GM12864 (cell line): ENCODE measurements at regions not wholly inside any gene's neighbourhood (a gene's known extent, or its start where the extent isn't known, plus 50 kb on each side); places are given as distances from the start of the nearest gene placed in this dataset.

Experiments
- DNase-seq: peaks from one replicate; pipeline ENCODE4 v3.0.0-alpha.2; 2011; ENCODE audit warnings: low read depth
- H3K4me3 ChIP-seq: 2 replicates; pipeline ENCODE4 v1.5.1; 2011; ENCODE audit warnings: mild to moderate bottlenecking, low read depth, low read length, control low read depth
- TF ChIP-seq, protein P1 (sequence below): IDR thresholded peaks from 2 replicates; pipeline ENCODE4 v1.5.1; 2011; ENCODE audit warnings: low read depth, mild to moderate bottlenecking, moderate library complexity, low read length, control low read depth, inconsistent platforms; ENCODE audit errors: missing control alignments

- no peak for DNase-seq
- TF ChIP-seq, protein P1, sequence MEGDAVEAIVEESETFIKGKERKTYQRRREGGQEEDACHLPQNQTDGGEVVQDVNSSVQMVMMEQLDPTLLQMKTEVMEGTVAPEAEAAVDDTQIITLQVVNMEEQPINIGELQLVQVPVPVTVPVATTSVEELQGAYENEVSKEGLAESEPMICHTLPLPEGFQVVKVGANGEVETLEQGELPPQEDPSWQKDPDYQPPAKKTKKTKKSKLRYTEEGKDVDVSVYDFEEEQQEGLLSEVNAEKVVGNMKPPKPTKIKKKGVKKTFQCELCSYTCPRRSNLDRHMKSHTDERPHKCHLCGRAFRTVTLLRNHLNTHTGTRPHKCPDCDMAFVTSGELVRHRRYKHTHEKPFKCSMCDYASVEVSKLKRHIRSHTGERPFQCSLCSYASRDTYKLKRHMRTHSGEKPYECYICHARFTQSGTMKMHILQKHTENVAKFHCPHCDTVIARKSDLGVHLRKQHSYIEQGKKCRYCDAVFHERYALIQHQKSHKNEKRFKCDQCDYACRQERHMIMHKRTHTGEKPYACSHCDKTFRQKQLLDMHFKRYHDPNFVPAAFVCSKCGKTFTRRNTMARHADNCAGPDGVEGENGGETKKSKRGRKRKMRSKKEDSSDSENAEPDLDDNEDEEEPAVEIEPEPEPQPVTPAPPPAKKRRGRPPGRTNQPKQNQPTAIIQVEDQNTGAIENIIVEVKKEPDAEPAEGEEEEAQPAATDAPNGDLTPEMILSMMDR, result no peak
- H3K4me3 ChIP-seq, result no peak overlapping the region
Measured at GRCh38 chr4:65831828-65832227, 161.5 kb upstream of the EPHA5 start.

DNA sequence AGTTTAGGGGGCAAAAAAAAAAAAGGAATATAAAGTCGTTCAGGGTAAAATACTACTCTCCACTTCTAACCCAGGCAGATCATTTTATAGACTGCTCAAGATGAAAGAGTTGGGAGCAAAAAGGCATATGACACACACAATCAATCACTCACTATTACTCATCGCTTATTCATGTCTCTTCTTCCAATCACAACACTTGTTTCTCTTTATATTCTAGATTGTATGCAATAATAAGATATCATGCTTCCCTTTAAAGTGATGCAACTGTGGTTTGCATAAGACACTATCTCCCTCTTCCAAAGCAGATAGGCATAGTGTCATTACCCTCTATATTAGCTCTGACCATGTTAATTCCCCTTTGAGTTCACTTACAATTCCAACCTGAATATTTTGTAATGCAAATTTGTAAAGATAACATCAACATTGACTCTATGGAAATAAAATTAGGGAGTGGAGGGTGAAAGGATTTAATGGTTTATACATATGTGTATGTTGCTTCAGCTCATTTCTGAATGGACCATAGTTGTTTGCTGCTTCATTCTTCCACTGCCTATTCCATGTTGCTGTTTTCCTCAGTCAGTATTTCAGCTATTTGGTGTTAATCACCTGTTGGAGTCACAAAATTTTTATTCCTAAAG lies 154.9 kb upstream of the EPHA5 start:
- H3K4me3 ChIP-seq, result no peak overlapping the region
- TF ChIP-seq, protein P1, result no peak
- DNase-seq, result no peak

DNA sequence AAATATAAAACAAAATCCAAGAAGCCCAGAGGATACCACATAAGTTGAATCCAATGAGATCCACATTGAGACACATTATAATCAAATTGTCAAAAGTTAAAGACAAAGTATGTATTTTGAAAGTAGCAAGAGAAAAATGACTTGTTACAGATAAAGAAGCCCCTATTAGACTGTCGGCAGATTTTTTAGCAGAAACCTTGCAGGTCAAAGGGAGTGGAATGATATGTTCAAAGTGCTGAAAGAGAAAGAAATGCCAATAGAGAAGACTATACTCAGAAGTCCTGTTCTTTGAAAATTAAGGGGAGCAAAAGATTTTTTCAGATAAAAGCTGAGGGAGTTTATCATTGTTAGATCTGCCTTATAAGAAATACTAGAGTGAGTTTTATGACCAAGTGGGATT lies 148.9 kb upstream of the EPHA5 start:
- DNase-seq, result no peak
- no peak overlapping the region for H3K4me3 ChIP-seq
- TF ChIP-seq, protein P1, result no peak

- H3K4me3 ChIP-seq, result no peak overlapping the region
- TF ChIP-seq, protein P1, result no peak
- no peak for DNase-seq
Measured at GRCh38 chr4:65805936-65806335, 135.6 kb upstream of the EPHA5 start.

DNA sequence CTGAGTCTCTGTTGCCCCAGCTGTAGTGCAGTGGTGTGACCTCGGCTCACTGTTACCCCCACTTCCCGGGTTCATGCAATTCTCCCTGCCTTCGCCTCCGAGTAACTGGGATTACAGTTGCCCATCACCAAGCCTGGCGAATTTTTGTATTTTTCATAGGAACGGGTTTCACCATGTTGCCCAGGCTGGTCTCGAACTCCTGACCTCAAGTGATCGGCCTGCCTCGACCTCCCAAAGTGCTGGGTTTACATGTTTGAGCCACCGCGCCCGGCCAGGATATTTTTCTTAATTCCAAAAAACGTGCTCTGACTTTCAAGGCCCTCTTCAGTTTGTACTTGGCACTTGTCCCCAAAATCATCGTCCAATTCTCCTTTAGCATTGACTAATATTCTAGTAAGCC lies 129.2 kb upstream of the EPHA5 start:
- TF ChIP-seq, protein P1, result no peak
- no peak for DNase-seq
- no peak overlapping the region for H3K4me3 ChIP-seq

DNA sequence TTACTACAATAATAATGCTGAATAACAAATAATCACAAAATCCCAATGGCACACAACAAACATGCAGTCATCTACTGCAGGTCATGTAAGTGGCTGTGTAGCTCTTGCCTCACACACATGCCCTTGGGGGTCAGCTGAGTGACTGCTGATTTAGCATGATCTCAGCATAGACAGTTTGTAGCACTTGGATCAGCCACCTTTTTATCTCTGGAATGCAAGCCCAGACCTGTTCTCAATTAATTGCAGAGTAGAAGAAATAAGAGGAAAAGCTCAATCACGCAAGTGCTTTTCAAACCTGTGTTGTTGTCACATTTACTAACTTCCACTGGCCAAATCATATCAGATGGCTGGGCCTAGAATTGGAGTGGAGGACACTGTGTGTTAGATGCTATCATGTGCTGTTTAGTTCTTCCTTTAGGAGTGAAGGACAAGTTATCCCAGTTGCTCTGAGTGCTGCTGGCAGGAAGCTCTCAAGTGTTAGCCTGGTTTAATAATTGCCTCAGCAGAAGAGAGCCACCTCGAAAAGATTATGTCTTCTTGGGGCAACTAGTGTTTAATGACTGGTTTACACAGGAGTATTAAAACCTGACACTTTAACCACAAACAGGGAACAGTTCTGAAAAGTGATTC lies 128.3 kb upstream of the EPHA5 start:
- no peak overlapping the region for H3K4me3 ChIP-seq
- DNase-seq, result no peak
- TF ChIP-seq, protein P1, result no peak

GRCh38 chr4:65791812-65792308 lies 121.6 kb upstream of the EPHA5 start:
- DNase-seq, result no peak

More at GRCh38 chr4:65791812-65792308, 121.6 kb upstream of the EPHA5 start:
- H3K4me3 ChIP-seq, result no peak overlapping the region
- TF ChIP-seq, protein P1, result no peak
